ENCODE measurements at regions not wholly inside any gene's neighbourhood (a gene's known extent, or its start where the extent isn't known, plus 50 kb on each side); places are given as distances from the start of the nearest gene placed in this dataset.

GRCh38 chr9:17970277-17970676, 391.4 kb downstream of the SH3GL2 start:
- no peak for DNase-seq (ENCODE audit: low spot score)

- no peak for DNase-seq (ENCODE audit: low spot score)
Measured at GRCh38 chr9:17978773-17979172, 399.9 kb downstream of the SH3GL2 start.

- no peak for DNase-seq (ENCODE audit: low spot score)
Measured at GRCh38 chr9:17986595-17986994, 407.7 kb downstream of the SH3GL2 start.

GRCh38 chr9:17987189-17987588, 408.3 kb downstream of the SH3GL2 start:
- DNase-seq (ENCODE audit: low spot score): no peak

GRCh38 chr9:17988489-17988888, 409.6 kb downstream of the SH3GL2 start:
- DNase-seq (ENCODE audit: low spot score): no peak

- peak; percentile 11 for DNase-seq (ENCODE audit: low spot score)
Measured at GRCh38 chr9:17990602-17991001, 411.7 kb downstream of the SH3GL2 start.

- no peak for DNase-seq (ENCODE audit: low spot score)
Measured at GRCh38 chr9:17993024-17993423, 414.2 kb downstream of the SH3GL2 start.

- no peak for DNase-seq (ENCODE audit: low spot score)
Measured at GRCh38 chr9:17994695-17995425, 416.0 kb downstream of the SH3GL2 start.

GRCh38 chr9:17996728-17997127, 417.9 kb downstream of the SH3GL2 start:
- no peak for DNase-seq (ENCODE audit: low spot score)

GRCh38 chr9:18002718-18003438, 424.0 kb downstream of the SH3GL2 start:
- no peak for DNase-seq (ENCODE audit: low spot score)

GRCh38 chr9:18006591-18006990, 427.7 kb downstream of the SH3GL2 start:
- DNase-seq (ENCODE audit: low spot score): no peak

- DNase-seq (ENCODE audit: low spot score): no peak
Measured at GRCh38 chr9:18007621-18008020, 428.8 kb downstream of the SH3GL2 start.

- no peak for DNase-seq (ENCODE audit: low spot score)
Measured at GRCh38 chr9:18009902-18010301, 431.0 kb downstream of the SH3GL2 start.

- no peak for DNase-seq (ENCODE audit: low spot score)
Measured at GRCh38 chr9:18010492-18010891, 431.6 kb downstream of the SH3GL2 start.

GRCh38 chr9:18012170-18012569, 433.3 kb downstream of the SH3GL2 start:
- no peak for DNase-seq (ENCODE audit: low spot score)

- DNase-seq (ENCODE audit: low spot score): peak; percentile 16
Measured at GRCh38 chr9:18014556-18014955, 435.7 kb downstream of the SH3GL2 start.

- DNase-seq (ENCODE audit: low spot score): no peak
Measured at GRCh38 chr9:18015116-18015515, 436.2 kb downstream of the SH3GL2 start.

- no peak for DNase-seq (ENCODE audit: low spot score)
Measured at GRCh38 chr9:18017136-18017535, 438.3 kb downstream of the SH3GL2 start.

- DNase-seq (ENCODE audit: low spot score): no peak
Measured at GRCh38 chr9:18018221-18018620, 439.4 kb downstream of the SH3GL2 start.

- no peak for DNase-seq (ENCODE audit: low spot score)
Measured at GRCh38 chr9:18018661-18019060, 439.8 kb downstream of the SH3GL2 start.

GRCh38 chr9:18020121-18020745, 441.4 kb downstream of the SH3GL2 start:
- DNase-seq (ENCODE audit: low spot score): no peak

- no peak for DNase-seq (ENCODE audit: low spot score)
Measured at GRCh38 chr9:18022642-18023041, 443.8 kb downstream of the SH3GL2 start.

GRCh38 chr9:18023332-18023731, 444.5 kb downstream of the SH3GL2 start:
- DNase-seq (ENCODE audit: low spot score): no peak
